Subcutaneous abdominal adipose tissue (tissue), 5 donors: ENCODE measurements at regions not wholly inside any gene's neighbourhood (a gene's known extent, or its start where the extent isn't known, plus 50 kb on each side); places are given as distances from the start of the nearest gene placed in this dataset.

Source experiments
- H3K27ac ChIP-seq: one replicate; pipeline ENCODE4 v1.7.0; 2013; ENCODE audit warnings: low read depth, mild to moderate bottlenecking, inconsistent platforms, low read length, moderate library complexity
- H3K27me3 ChIP-seq, 5 donors: one replicate each; pipeline ENCODE4 v1.7.0; 2013; ENCODE audit warnings: low read length in 5 of 5, inconsistent platforms in 1 of 5; ENCODE audit not compliant: control insufficient read depth in 5 of 5, insufficient read depth in 4 of 5
- H3K36me3 ChIP-seq, 5 donors: one replicate each; pipeline ENCODE4 v1.7.0; 2013; ENCODE audit warnings: low read length in 5 of 5; ENCODE audit not compliant: control insufficient read depth in 5 of 5, insufficient read depth in 5 of 5
- H3K4me1 ChIP-seq, 5 donors: one replicate each; pipeline ENCODE4 v1.7.0; 2013; ENCODE audit warnings: low read length in 5 of 5, mild to moderate bottlenecking in 3 of 5, moderate library complexity in 1 of 5; ENCODE audit not compliant: control insufficient read depth in 5 of 5, insufficient read depth in 5 of 5
- H3K4me3 ChIP-seq, 5 donors: one replicate each; pipeline ENCODE4 v1.7.0; 2013; ENCODE audit warnings: low read length in 5 of 5, low read depth in 1 of 5
- H3K9ac ChIP-seq, 5 donors: one replicate each; pipeline ENCODE4 v1.7.0; 2013; ENCODE audit warnings: low read length in 5 of 5, mild to moderate bottlenecking in 4 of 5, moderate library complexity in 3 of 5
- H3K9me3 ChIP-seq, 5 donors: one replicate each; pipeline ENCODE4 v1.7.0; 2013; ENCODE audit warnings: low read length in 5 of 5; ENCODE audit not compliant: control insufficient read depth in 5 of 5
- donor health status: healthy.
- donor health status: healthy.
- donor health status: healthy.
- donor health status: healthy.
- donor health status: healthy.

- no peak overlapping the region for H3K27ac ChIP-seq
- peaks cover 0 to 10% (median 2%) of the 10 kb centered on the region in 5 donors for H3K4me1 ChIP-seq
- H3K4me3 ChIP-seq: no peak overlapping the region
These were observed 136.7 kb upstream of the CXCR4 start for GRCh38 chr2:136254681-136255080.

GRCh38 chr2:136253288-136254004 is 135.5 kb upstream of the CXCR4 start:
- Histone ChIP-seq H3K4me1 (peaks cover 0 to 10% (median 2%) of the 10 kb centered on the region in 5 donors), H3K9me3 (no peaks in the 10 kb centered on the region), H3K9ac (peak overlapping the region in 1 of 5 donors; percentile 35), H3K27me3 (no peaks in the 10 kb centered on the region), H3K36me3 (no peaks in the 10 kb centered on the region), H3K4me3 (no peak overlapping the region), H3K27ac (no peak overlapping the region)

More at GRCh38 chr2:136254681-136255080, 136.7 kb upstream of the CXCR4 start:
- no peak overlapping the region for H3K9ac ChIP-seq
- H3K27me3 ChIP-seq: no peaks in the 10 kb centered on the region
- H3K9me3 ChIP-seq: no peaks in the 10 kb centered on the region
- no peaks in the 10 kb centered on the region for H3K36me3 ChIP-seq

DNA sequence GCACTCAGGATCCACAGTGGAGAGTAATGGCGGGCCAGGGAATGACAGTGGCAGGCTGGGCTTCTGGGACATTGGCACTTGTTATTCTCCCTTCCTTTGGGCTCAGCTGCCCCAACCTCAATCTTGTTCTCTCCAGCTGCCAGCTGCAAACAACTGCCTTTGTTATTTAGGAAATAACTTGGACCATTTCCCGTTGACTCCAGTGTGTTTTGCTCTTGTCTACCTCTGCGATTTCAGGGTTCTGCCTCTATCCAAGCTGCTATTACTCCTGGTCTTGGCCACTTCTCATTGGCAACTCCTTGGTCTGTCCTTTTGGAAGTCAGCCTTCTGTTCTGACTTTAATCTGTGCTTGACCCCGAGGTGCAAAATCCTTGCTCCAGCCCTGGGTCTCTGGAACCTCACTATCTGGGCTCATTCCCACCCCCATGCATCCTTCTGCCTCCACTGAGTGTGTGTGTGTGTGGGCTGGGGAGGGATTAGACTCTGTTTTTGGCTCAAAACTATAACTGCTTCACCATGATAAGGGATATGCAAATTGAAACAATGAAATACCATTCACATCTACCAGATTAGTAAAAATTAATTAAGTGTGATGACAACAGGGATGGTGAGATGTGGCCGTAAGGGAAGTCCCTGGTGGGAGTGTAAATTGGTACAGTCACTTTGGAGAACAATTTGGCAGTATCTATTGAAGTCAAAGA is 134.1 kb upstream of the CXCR4 start:
- Histone ChIP-seq H3K4me3 (no peak overlapping the region), H3K27ac (no peak overlapping the region), H3K9ac (no peak overlapping the region), H3K36me3 (no peaks in the 10 kb centered on the region), H3K9me3 (no peaks in the 10 kb centered on the region), H3K27me3 (no peaks in the 10 kb centered on the region), H3K4me1 (peaks cover 0 to 13% (median 9%) of the 10 kb centered on the region in 5 donors)

GRCh38 chr2:136251197-136251884 is 133.4 kb upstream of the CXCR4 start:
- no peak overlapping the region for H3K27ac ChIP-seq
- no peak overlapping the region for H3K9ac ChIP-seq
- no peak overlapping the region for H3K4me3 ChIP-seq
- H3K9me3 ChIP-seq: no peaks in the 10 kb centered on the region
- no peaks in the 10 kb centered on the region for H3K27me3 ChIP-seq
- peaks cover 0 to 13% (median 11%) of the 10 kb centered on the region in 5 donors for H3K4me1 ChIP-seq
- H3K36me3 ChIP-seq: no peaks in the 10 kb centered on the region

GRCh38 chr2:136250131-136250530 is 132.2 kb upstream of the CXCR4 start:
- Histone ChIP-seq H3K27ac (no peak overlapping the region), H3K9ac (no peak overlapping the region), H3K9me3 (no peaks in the 10 kb centered on the region), H3K4me3 (no peak overlapping the region), H3K27me3 (no peaks in the 10 kb centered on the region), H3K4me1 (peaks cover 0 to 22% (median 17%) of the 10 kb centered on the region in 5 donors), H3K36me3 (no peaks in the 10 kb centered on the region)

DNA sequence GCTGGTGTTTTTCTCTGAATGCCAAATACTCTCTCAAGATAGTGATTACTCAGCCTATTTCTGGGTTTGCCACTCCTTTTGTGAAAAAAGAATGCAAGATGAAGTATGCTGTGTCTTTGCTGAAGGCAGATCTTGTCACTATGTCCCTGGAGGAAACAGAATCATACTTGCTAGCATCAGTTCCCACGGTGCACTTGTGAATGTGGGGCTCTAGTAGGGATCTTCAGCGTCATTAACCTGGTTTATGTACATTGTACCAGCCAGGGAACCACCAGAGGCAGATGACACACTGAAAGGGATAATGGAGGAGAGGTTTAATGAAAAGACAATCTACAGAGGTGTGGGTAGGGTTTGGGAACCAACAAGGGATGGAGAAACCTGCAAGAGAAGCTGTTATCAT is 131.0 kb upstream of the CXCR4 start:
- H3K9ac ChIP-seq: no peak overlapping the region
- H3K27ac ChIP-seq: no peak overlapping the region
- no peaks in the 10 kb centered on the region for H3K36me3 ChIP-seq
- H3K27me3 ChIP-seq: no peaks in the 10 kb centered on the region
- H3K4me1 ChIP-seq: peaks cover 0 to 22% (median 17%) of the 10 kb centered on the region in 5 donors
- no peak overlapping the region for H3K4me3 ChIP-seq
- no peaks in the 10 kb centered on the region for H3K9me3 ChIP-seq

DNA sequence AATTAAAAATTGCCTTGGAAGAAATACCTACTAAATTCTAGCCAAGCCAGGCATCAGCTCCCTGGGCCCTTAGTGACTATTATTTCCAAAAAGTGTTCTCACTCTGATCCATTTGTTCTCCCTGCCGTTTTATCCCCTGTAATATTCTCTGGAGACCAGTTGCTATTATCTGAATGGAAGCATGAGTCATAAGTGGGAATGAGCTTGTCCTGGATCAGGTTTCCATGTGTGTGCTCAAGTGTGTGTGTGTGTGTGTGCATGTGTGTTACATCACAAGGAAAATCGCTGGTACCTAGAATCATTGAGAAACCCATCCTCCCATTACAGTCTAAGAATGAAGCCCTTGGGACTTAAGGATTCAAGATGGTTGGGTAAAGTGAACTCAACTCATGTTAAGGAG is 130.3 kb upstream of the CXCR4 start:
- peaks cover 0 to 20% (median 17%) of the 10 kb centered on the region in 5 donors for H3K4me1 ChIP-seq
- H3K27me3 ChIP-seq: no peaks in the 10 kb centered on the region
- H3K4me3 ChIP-seq: no peak overlapping the region
- H3K27ac ChIP-seq: no peak overlapping the region
- no peaks in the 10 kb centered on the region for H3K36me3 ChIP-seq
- H3K9ac ChIP-seq: no peak overlapping the region
- H3K9me3 ChIP-seq: no peaks in the 10 kb centered on the region

- Histone ChIP-seq H3K27me3 (no peaks in the 10 kb centered on the region), H3K27ac (no peak overlapping the region), H3K9ac (no peak overlapping the region), H3K36me3 (no peaks in the 10 kb centered on the region), H3K4me3 (no peak overlapping the region), H3K9me3 (no peaks in the 10 kb centered on the region), H3K4me1 (peaks cover 0 to 22% (median 19%) of the 10 kb centered on the region in 5 donors)
These were observed 129.4 kb upstream of the CXCR4 start for GRCh38 chr2:136247204-136247950.

- Histone ChIP-seq H3K9ac (no peak overlapping the region), H3K36me3 (no peaks in the 10 kb centered on the region), H3K27ac (no peak overlapping the region), H3K27me3 (no peaks in the 10 kb centered on the region), H3K9me3 (no peaks in the 10 kb centered on the region), H3K4me1 (peaks cover 0 to 20% (median 15%) of the 10 kb centered on the region in 5 donors), H3K4me3 (peak overlapping the region in 3 of 5 donors; percentile 14 to 57 (median 44))
These were observed 128.2 kb upstream of the CXCR4 start for GRCh38 chr2:136246086-136246669.
